Left lung (tissue), 4 donors: ENCODE measurements at regions not wholly inside any gene's neighbourhood (a gene's known extent, or its start where the extent isn't known, plus 50 kb on each side); places are given as distances from the start of the nearest gene placed in this dataset.

Experiments used
- ATAC-seq: fragments of 200-7000 bp; cut with Tn5 transposase; one replicate; pipeline ENCODE4 v1.9.1; 2020; ENCODE audit warnings: moderate library complexity
- DNase-seq, 4 donors: peaks; one replicate each; pipeline ENCODE4 v3.0.0-alpha.2; 2013 to 2020
- H3K27ac ChIP-seq, 2 donors: fragments of 200-600 bp; sonication (generic) in 1 of 2; one replicate each; pipeline versions ENCODE4 v1.5.0 to v1.8.0; 2020 to 2021
- H3K27me3 ChIP-seq, 2 donors: fragments of 200-600 bp; sonication (generic) in 1 of 2; one replicate each; pipeline versions ENCODE4 v1.5.0 to v1.8.0; 2020 to 2021
- H3K36me3 ChIP-seq, 2 donors: fragments of 200-600 bp; sonication (generic) in 1 of 2; one replicate each; pipeline versions ENCODE4 v1.5.0 to v1.8.0; 2020 to 2021
- H3K4me1 ChIP-seq, 2 donors: fragments of 200-600 bp; one replicate each; pipeline ENCODE4 v1.8.0; 2021
- H3K4me3 ChIP-seq, 2 donors: fragments of 200-600 bp; sonication (generic) in 1 of 2; one replicate each; pipeline versions ENCODE4 v1.5.0 to v1.8.0; 2020 to 2021; ENCODE audit warnings: mild to moderate bottlenecking in 1 of 2
- H3K9me3 ChIP-seq, 2 donors: fragments of 200-600 bp; sonication (generic) in 1 of 2; one replicate each; pipeline versions ENCODE4 v1.5.0 to v1.8.0; 2020 to 2021
- intact Hi-C, 2 donors: fragments of 100-400 bp; cut with DNase I; formaldehyde crosslinking; loops; one replicate each; pipeline versions ENCODE4 v1.11.2 to v1.14.2; 2022
- TF ChIP-seq, protein P1 (sequence below), 2 donors: fragments of 200-600 bp; sonication (generic) in 1 of 2; IDR thresholded peaks; one replicate each; pipeline versions ENCODE4 v1.5.0 to v1.8.0; 2021; ENCODE audit warnings: antibody characterized with exemption in 2 of 2
- donor health status: DM: no; HTN: yes; CAD: no.
- donor health status: DM: no; HTN: no; CAD: no.

DNA sequence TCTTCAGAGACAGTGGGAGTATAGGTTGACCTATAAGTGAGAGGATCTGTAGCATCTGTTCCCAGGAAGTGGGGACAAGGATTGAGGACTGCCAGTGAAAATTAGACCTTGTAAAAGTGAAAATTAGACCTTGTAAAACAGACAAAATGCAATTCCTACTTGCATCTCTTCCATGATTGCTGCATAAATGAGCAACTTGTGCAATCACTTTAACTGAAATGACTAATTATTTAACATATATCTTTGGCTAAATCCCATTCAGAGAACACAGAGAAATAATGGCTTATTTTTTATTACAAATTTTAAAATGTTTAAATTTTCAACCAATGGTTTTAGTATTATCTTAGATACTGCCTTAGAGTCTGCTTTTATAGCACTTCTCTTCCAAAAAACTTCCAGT, 67.2 kb upstream of the NABP1 start:
- TF ChIP-seq, protein P1, sequence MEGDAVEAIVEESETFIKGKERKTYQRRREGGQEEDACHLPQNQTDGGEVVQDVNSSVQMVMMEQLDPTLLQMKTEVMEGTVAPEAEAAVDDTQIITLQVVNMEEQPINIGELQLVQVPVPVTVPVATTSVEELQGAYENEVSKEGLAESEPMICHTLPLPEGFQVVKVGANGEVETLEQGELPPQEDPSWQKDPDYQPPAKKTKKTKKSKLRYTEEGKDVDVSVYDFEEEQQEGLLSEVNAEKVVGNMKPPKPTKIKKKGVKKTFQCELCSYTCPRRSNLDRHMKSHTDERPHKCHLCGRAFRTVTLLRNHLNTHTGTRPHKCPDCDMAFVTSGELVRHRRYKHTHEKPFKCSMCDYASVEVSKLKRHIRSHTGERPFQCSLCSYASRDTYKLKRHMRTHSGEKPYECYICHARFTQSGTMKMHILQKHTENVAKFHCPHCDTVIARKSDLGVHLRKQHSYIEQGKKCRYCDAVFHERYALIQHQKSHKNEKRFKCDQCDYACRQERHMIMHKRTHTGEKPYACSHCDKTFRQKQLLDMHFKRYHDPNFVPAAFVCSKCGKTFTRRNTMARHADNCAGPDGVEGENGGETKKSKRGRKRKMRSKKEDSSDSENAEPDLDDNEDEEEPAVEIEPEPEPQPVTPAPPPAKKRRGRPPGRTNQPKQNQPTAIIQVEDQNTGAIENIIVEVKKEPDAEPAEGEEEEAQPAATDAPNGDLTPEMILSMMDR (IDR thresholded peaks at IDR 0.05) = no peak
- Histone ChIP-seq H3K4me1 (peaks cover 0 to 22% of the 10 kb centered on the region in 2 donors), H3K27me3 (no peaks in the 10 kb centered on the region), H3K27ac (peak overlapping the region in 1 of 2 donors; percentile 56), H3K4me3 (no peak overlapping the region), H3K36me3 (no peaks in the 10 kb centered on the region), H3K9me3 (no peaks in the 10 kb centered on the region)
- DNase-seq (no peak), ATAC-seq (no peak)
- intact Hi-C loops = no loop called here

DNA sequence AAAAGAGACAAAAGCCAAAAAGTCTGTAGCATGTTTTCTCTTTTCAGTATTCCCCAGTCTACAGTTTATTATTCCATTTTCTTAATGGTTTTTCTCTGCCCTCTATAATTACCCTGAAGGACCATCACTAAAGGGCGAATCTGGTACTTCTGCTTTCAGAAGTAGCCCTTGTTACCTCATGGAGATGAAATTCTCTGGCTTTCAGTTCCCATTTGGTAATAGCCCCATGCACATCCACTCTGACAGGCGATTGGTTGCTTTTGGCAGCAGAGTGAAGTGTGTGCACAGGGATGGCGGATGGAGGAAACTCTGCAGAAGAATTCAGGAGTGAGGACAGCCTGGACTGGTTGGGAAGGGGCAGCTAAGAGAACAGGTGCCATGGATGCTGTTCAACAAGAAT, 66.3 kb upstream of the NABP1 start:
- H3K9me3 ChIP-seq = no peaks in the 10 kb centered on the region
- no peak overlapping the region for H3K4me3 ChIP-seq
- H3K27me3 ChIP-seq = no peaks in the 10 kb centered on the region
- TF ChIP-seq, protein P1 (IDR thresholded peaks at IDR 0.05) = no peak
- intact Hi-C loops = no loop called here
- ATAC-seq (peak; percentile 91), DNase-seq (peak in 2 of 4 donors; percentile 8 to 72)
- H3K4me1 ChIP-seq = peaks cover 0 to 22% of the 10 kb centered on the region in 2 donors
- peak overlapping the region; percentile 49 to 56 for H3K27ac ChIP-seq
- no peaks in the 10 kb centered on the region for H3K36me3 ChIP-seq

DNA sequence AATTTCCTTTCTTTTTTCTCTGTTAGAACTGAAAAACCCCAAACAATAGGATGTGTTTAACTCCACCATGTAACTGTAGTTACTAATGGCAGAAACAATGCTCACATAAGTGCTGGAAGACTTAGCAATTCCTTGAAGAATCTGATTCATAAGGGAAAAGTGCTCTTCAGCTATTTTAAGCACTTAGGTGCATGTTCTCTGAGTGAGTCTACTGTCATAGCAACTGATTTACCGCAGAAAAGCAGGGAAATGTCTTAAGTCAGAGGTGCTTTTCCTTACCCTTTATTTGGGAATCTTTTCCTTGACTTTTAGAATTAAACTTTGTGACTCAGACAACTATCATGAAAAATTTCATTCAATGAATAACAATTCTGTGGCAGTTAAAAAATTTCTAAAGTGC, 65.4 kb upstream of the NABP1 start:
- Histone ChIP-seq H3K4me3 (no peak overlapping the region), H3K4me1 (peaks cover 0 to 25% of the 10 kb centered on the region in 2 donors), H3K9me3 (no peaks in the 10 kb centered on the region), H3K27ac (peak overlapping the region; percentile 49 to 56), H3K36me3 (no peaks in the 10 kb centered on the region), H3K27me3 (no peaks in the 10 kb centered on the region)
- intact Hi-C loops = no loop called here
- no peak for DNase-seq
- TF ChIP-seq, protein P1 (IDR thresholded peaks at IDR 0.05) = no peak
- peak; percentile 86 for ATAC-seq

GRCh38 chr2:191614759-191615158, 63.2 kb upstream of the NABP1 start:
- Histone ChIP-seq H3K36me3 (no peaks in the 10 kb centered on the region), H3K27ac (no peak overlapping the region), H3K4me3 (no peak overlapping the region), H3K27me3 (no peaks in the 10 kb centered on the region), H3K9me3 (no peaks in the 10 kb centered on the region), H3K4me1 (peaks cover 0 to 39% of the 10 kb centered on the region in 2 donors)
- DNase-seq = no peak
- no peak for ATAC-seq
- intact Hi-C loops = no loop called here
- TF ChIP-seq, protein P1 (IDR thresholded peaks at IDR 0.05) = no peak

- no peak for ATAC-seq
- no peaks in the 10 kb centered on the region for H3K9me3 ChIP-seq
- DNase-seq = no peak
- peaks cover 0 to 43% of the 10 kb centered on the region in 2 donors for H3K4me1 ChIP-seq
- no peak overlapping the region for H3K27ac ChIP-seq
- intact Hi-C loops = no loop called here
- no peaks in the 10 kb centered on the region for H3K27me3 ChIP-seq
- H3K4me3 ChIP-seq = no peak overlapping the region
- no peaks in the 10 kb centered on the region for H3K36me3 ChIP-seq
- TF ChIP-seq, protein P1 (IDR thresholded peaks at IDR 0.05) = no peak
These were observed 62.3 kb upstream of the NABP1 start for GRCh38 chr2:191615596-191615995.
